ENCODE measurements at regions not wholly inside any gene's neighbourhood (a gene's known extent, or its start where the extent isn't known, plus 50 kb on each side); places are given as distances from the start of the nearest gene placed in this dataset.

- H3K27me3 ChIP-seq (ENCODE audit: control insufficient read depth in 2 of 2, insufficient read depth in 2 of 2, low read length in 2 of 2), result no peaks in the 10 kb centered on the region
- Mint-ChIP-seq H3K36me3 (no peaks in the 10 kb centered on the region), H3K9me3 (peaks cover 0 to 3% (median 0%) of the 10 kb centered on the region in 7 donors), H3K4me1 (no peaks in the 10 kb centered on the region), H3K4me3 (no peak overlapping the region), H3K27ac (no peak overlapping the region), H3K27me3 (ENCODE audit: low read depth in 3 of 3) (peaks cover 0 to 2% (median 0%) of the 10 kb centered on the region in 3 donors)
- TF ChIP-seq, protein P1, sequence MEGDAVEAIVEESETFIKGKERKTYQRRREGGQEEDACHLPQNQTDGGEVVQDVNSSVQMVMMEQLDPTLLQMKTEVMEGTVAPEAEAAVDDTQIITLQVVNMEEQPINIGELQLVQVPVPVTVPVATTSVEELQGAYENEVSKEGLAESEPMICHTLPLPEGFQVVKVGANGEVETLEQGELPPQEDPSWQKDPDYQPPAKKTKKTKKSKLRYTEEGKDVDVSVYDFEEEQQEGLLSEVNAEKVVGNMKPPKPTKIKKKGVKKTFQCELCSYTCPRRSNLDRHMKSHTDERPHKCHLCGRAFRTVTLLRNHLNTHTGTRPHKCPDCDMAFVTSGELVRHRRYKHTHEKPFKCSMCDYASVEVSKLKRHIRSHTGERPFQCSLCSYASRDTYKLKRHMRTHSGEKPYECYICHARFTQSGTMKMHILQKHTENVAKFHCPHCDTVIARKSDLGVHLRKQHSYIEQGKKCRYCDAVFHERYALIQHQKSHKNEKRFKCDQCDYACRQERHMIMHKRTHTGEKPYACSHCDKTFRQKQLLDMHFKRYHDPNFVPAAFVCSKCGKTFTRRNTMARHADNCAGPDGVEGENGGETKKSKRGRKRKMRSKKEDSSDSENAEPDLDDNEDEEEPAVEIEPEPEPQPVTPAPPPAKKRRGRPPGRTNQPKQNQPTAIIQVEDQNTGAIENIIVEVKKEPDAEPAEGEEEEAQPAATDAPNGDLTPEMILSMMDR (IDR thresholded peaks at IDR 0.05), result no peak
- no peaks in the 10 kb centered on the region for H3K36me3 ChIP-seq (replicated peaks in 1 of 2; ENCODE audit: control insufficient read depth in 1 of 2, insufficient read depth in 2 of 2, low read length in 2 of 2)
- no peaks in the 10 kb centered on the region for H4K20me1 ChIP-seq (ENCODE audit: insufficient read depth, low read length)
- DNase-seq, result no peak
- H2AFZ ChIP-seq (ENCODE audit: insufficient read depth, low read depth, low read length, poor library complexity, severe bottlenecking), result no peak overlapping the region
- intact Hi-C loops (cut with micrococcal nuclease), result no loop called here
- H3K27ac ChIP-seq (ENCODE audit: low read depth in 1 of 2, low read length in 2 of 2), result no peak overlapping the region
- peaks cover 0 to 4% of the 10 kb centered on the region in 2 donors for H3K9me3 ChIP-seq (replicated peaks in 1 of 2; ENCODE audit: control insufficient read depth in 1 of 2, insufficient read depth in 1 of 2, low read length in 2 of 2)
- H3K9ac ChIP-seq (ENCODE audit: insufficient read depth, low read length, poor library complexity, severe bottlenecking), result no peak overlapping the region
- no CpG with 5 or more reads among the region's 2 CpGs for WGBS (ENCODE audit: insufficient coverage)
- no peaks in the 10 kb centered on the region for H3K4me1 ChIP-seq (ENCODE audit: control insufficient read depth in 1 of 2, insufficient read depth in 2 of 2, low read length in 2 of 2)
- H3K4me3 ChIP-seq (replicated peaks in 1 of 3; ENCODE audit: low read depth in 2 of 3, low read length in 3 of 3), result no peak overlapping the region
- H3K79me2 ChIP-seq (ENCODE audit: insufficient read depth, low read length), result no peaks in the 10 kb centered on the region
- H3K4me2 ChIP-seq (replicated peaks; ENCODE audit: extremely low read depth, low read length, poor library complexity, severe bottlenecking), result no peak overlapping the region
Measured at GRCh38 chrX:82695066-82695465, 813.0 kb upstream of the POU3F4 start.

GRCh38 chrX:82703551-82703950 lies 804.5 kb upstream of the POU3F4 start:
- Mint-ChIP-seq H3K27ac (no peak overlapping the region), H3K27me3 (ENCODE audit: low read depth in 3 of 3) (no peaks in the 10 kb centered on the region), H3K36me3 (no peaks in the 10 kb centered on the region), H3K4me1 (no peaks in the 10 kb centered on the region), H3K4me3 (no peak overlapping the region), H3K9me3 (peaks cover 0 to 3% (median 0%) of the 10 kb centered on the region in 7 donors)
- Histone ChIP-seq H3K4me2 (replicated peaks; ENCODE audit: extremely low read depth, low read length, poor library complexity, severe bottlenecking) (no peak overlapping the region), H3K27ac (ENCODE audit: low read depth in 1 of 2, low read length in 2 of 2) (no peak overlapping the region), H3K36me3 (replicated peaks in 1 of 2; ENCODE audit: control insufficient read depth in 1 of 2, insufficient read depth in 2 of 2, low read length in 2 of 2) (no peaks in the 10 kb centered on the region), H3K4me3 (replicated peaks in 1 of 3; ENCODE audit: low read depth in 2 of 3, low read length in 3 of 3) (no peak overlapping the region), H3K27me3 (ENCODE audit: control insufficient read depth in 2 of 2, insufficient read depth in 2 of 2, low read length in 2 of 2) (no peaks in the 10 kb centered on the region), H3K4me1 (ENCODE audit: control insufficient read depth in 1 of 2, insufficient read depth in 2 of 2, low read length in 2 of 2) (no peaks in the 10 kb centered on the region), H3K79me2 (ENCODE audit: insufficient read depth, low read length) (no peaks in the 10 kb centered on the region), H3K9ac (ENCODE audit: insufficient read depth, low read length, poor library complexity, severe bottlenecking) (no peak overlapping the region), H2AFZ (ENCODE audit: insufficient read depth, low read depth, low read length, poor library complexity, severe bottlenecking) (no peak overlapping the region), H3K9me3 (replicated peaks in 1 of 2; ENCODE audit: control insufficient read depth in 1 of 2, insufficient read depth in 1 of 2, low read length in 2 of 2) (no peaks in the 10 kb centered on the region), H4K20me1 (ENCODE audit: insufficient read depth, low read length) (no peaks in the 10 kb centered on the region)
- TF ChIP-seq, protein P1 (IDR thresholded peaks at IDR 0.05), result no peak
- WGBS (ENCODE audit: insufficient coverage), result no CpG with 5 or more reads among the region's 5 CpGs
- DNase-seq, result no peak
- intact Hi-C loops (cut with micrococcal nuclease), result no loop called here
